HepG2 (cell line): ENCODE measurements at regions not wholly inside any gene's neighbourhood (a gene's known extent, or its start where the extent isn't known, plus 50 kb on each side); places are given as distances from the start of the nearest gene placed in this dataset.

ENCODE experiments used
- CTCF ChIP-seq: sonication (generic); formaldehyde crosslinking; IDR thresholded peaks from 2 replicates; pipeline ENCODE4 v1.5.0; 2020; ENCODE audit warnings: mild to moderate bottlenecking, missing genetic modification reagents, moderate library complexity
- EP300 ChIP-seq, 3 experiments: sonication (generic) in 1 of 3; formaldehyde crosslinking in 1 of 3; IDR thresholded peaks; 2 replicates each; pipeline versions ENCODE4 v1.5.1 to v1.6.1; 2011 to 2020; ENCODE audit warnings: low read depth in 2 of 3, low read length in 2 of 3, borderline replicate concordance in 1 of 3, improper control_type of control experiment in 1 of 3, mild to moderate bottlenecking in 1 of 3, missing genetic modification reagents in 1 of 3, moderate library complexity in 1 of 3
- HCFC1 ChIP-seq: fragments of 150-350 bp; IDR thresholded peaks from 2 replicates; pipeline ENCODE4 v1.6.1; 2014; ENCODE audit warnings: low read depth, low read length
- MXD3 ChIP-seq: IDR thresholded peaks from 2 replicates; pipeline ENCODE4 v1.6.1; 2016; ENCODE audit warnings: mild to moderate bottlenecking, missing biosample characterization, missing genetic modification reagents
- TBP ChIP-seq: sonication (generic); formaldehyde crosslinking; IDR thresholded peaks from 2 replicates; pipeline ENCODE4 v1.5.0; 2020; ENCODE audit warnings: missing genetic modification reagents
- TCF7 ChIP-seq: sonication (generic); IDR thresholded peaks from 2 replicates; pipeline ENCODE4 v1.6.1; 2016; ENCODE audit warnings: antibody characterized with exemption, low read depth
- ZNF3 ChIP-seq: IDR thresholded peaks from 2 replicates; pipeline ENCODE4 v1.7.0; 2017; ENCODE audit warnings: inconsistent platforms
- ZNF354B ChIP-seq: sonication (generic); formaldehyde crosslinking; IDR thresholded peaks from 2 replicates; pipeline ENCODE4 v1.8.0; 2022; ENCODE audit warnings: mild to moderate bottlenecking, missing genetic modification reagents
- ZNF800 ChIP-seq: sonication (generic); formaldehyde crosslinking; IDR thresholded peaks from 2 replicates; pipeline ENCODE4 v1.4.0; 2020; ENCODE audit warnings: missing genetic modification reagents

- no peak for TF ChIP-seq TBP (CRISPR knock-in tag)
- TF ChIP-seq CTCF (CRISPR knock-in tag), result no peak
- TF ChIP-seq HCFC1, result no peak
- no peak for TF ChIP-seq MXD3 (CRISPR knock-in tag)
- TF ChIP-seq ZNF3 (CRISPR knock-in tag), result no peak
- TF ChIP-seq EP300 (IDR thresholded peaks at IDR 0.05; ENCODE audit: low read depth in 2 of 2, low read length in 2 of 2), result no peak
- no peak for TF ChIP-seq EP300 (CRISPR knock-in tag; IDR thresholded peaks at IDR 0.05; ENCODE audit: borderline replicate concordance)
- TF ChIP-seq ZNF800 (CRISPR knock-in tag), result no peak
- TF ChIP-seq ZNF354B (CRISPR knock-in tag), result no peak
- TF ChIP-seq TCF7, result no peak
Measured at GRCh38 chr16:80058214-80058613, 457.7 kb upstream of the MAF start.
